T-helper 2 cell treated with Interferon-gamma antibody and Interleukin-4, amounts not matched to agents 5 μg/mL and 100 μg/mL, for 36 hours (primary cell): ENCODE measurements at regions not wholly inside any gene's neighbourhood (a gene's known extent, or its start where the extent isn't known, plus 50 kb on each side); places are given as distances from the start of the nearest gene placed in this dataset.

ENCODE experiments used
- DNase-seq: peaks from one replicate; pipeline ENCODE4 v3.0.0; 2021; ENCODE audit warnings: low spot score
- H3K27ac Mint-ChIP-seq: one replicate; pipeline ENCODE4 v1.8.0; 2021; ENCODE audit warnings: mild to moderate bottlenecking, mixed read lengths
- H3K27me3 Mint-ChIP-seq: one replicate; pipeline ENCODE4 v1.8.0; 2021; ENCODE audit warnings: low read depth, mixed read lengths
- H3K36me3 Mint-ChIP-seq: one replicate; pipeline ENCODE4 v1.8.0; 2021; ENCODE audit warnings: low read depth, mixed read lengths
- H3K4me1 Mint-ChIP-seq: one replicate; pipeline ENCODE4 v1.8.0; 2021; ENCODE audit warnings: low read depth, mixed read lengths
- H3K4me3 Mint-ChIP-seq: one replicate; pipeline ENCODE4 v1.8.0; 2022; ENCODE audit warnings: mild to moderate bottlenecking, moderate library complexity, mixed read lengths
- H3K9me3 Mint-ChIP-seq: one replicate; pipeline ENCODE4 v1.8.0; 2021; ENCODE audit warnings: mixed read lengths

GRCh38 chr14:58697930-58698642 is 60.3 kb downstream of the DACT1 start:
- Mint-ChIP-seq H3K36me3 (no peaks in the 10 kb centered on the region), H3K4me3 (no peak overlapping the region), H3K27me3 (no peaks in the 10 kb centered on the region), H3K4me1 (no peaks in the 10 kb centered on the region), H3K9me3 (no peaks in the 10 kb centered on the region), H3K27ac (no peak overlapping the region)
- DNase-seq: no peak

GRCh38 chr14:58699681-58700205 is 62.0 kb downstream of the DACT1 start:
- Mint-ChIP-seq H3K36me3 (no peaks in the 10 kb centered on the region), H3K9me3 (no peaks in the 10 kb centered on the region), H3K27ac (no peak overlapping the region), H3K4me3 (no peak overlapping the region), H3K27me3 (no peaks in the 10 kb centered on the region), H3K4me1 (no peaks in the 10 kb centered on the region)
- no peak for DNase-seq

GRCh38 chr14:58701156-58701555 is 63.4 kb downstream of the DACT1 start:
- no peak overlapping the region for H3K4me3 Mint-ChIP-seq
- no peaks in the 10 kb centered on the region for H3K27me3 Mint-ChIP-seq
- DNase-seq: no peak
- no peaks in the 10 kb centered on the region for H3K36me3 Mint-ChIP-seq
- no peaks in the 10 kb centered on the region for H3K9me3 Mint-ChIP-seq
- H3K27ac Mint-ChIP-seq: no peak overlapping the region
- H3K4me1 Mint-ChIP-seq: no peaks in the 10 kb centered on the region

GRCh38 chr14:58701604-58702003 is 63.8 kb downstream of the DACT1 start:
- no peak for DNase-seq
- Mint-ChIP-seq H3K9me3 (no peaks in the 10 kb centered on the region), H3K4me1 (no peaks in the 10 kb centered on the region), H3K36me3 (no peaks in the 10 kb centered on the region), H3K27me3 (no peaks in the 10 kb centered on the region), H3K27ac (no peak overlapping the region), H3K4me3 (no peak overlapping the region)

- Mint-ChIP-seq H3K27ac (no peak overlapping the region), H3K4me1 (no peaks in the 10 kb centered on the region), H3K4me3 (no peak overlapping the region), H3K27me3 (no peaks in the 10 kb centered on the region), H3K36me3 (no peaks in the 10 kb centered on the region), H3K9me3 (no peaks in the 10 kb centered on the region)
- DNase-seq: no peak
Observed at GRCh38 chr14:58702441-58703160, 64.8 kb downstream of the DACT1 start.

- Mint-ChIP-seq H3K27ac (no peak overlapping the region), H3K9me3 (no peaks in the 10 kb centered on the region)
- no peak for DNase-seq
Observed at GRCh38 chr14:58703161-58703506, 65.4 kb downstream of the DACT1 start.

GRCh38 chr14:58705066-58705465 is 67.3 kb downstream of the DACT1 start:
- DNase-seq: no peak
- Mint-ChIP-seq H3K27me3 (no peaks in the 10 kb centered on the region), H3K27ac (no peak overlapping the region), H3K4me1 (no peaks in the 10 kb centered on the region), H3K4me3 (no peak overlapping the region), H3K9me3 (no peaks in the 10 kb centered on the region), H3K36me3 (no peaks in the 10 kb centered on the region)

More at GRCh38 chr14:58703161-58703506, 65.4 kb downstream of the DACT1 start:
- H3K4me3 Mint-ChIP-seq: no peak overlapping the region
- no peaks in the 10 kb centered on the region for H3K36me3 Mint-ChIP-seq
- H3K27me3 Mint-ChIP-seq: no peaks in the 10 kb centered on the region
- H3K4me1 Mint-ChIP-seq: no peaks in the 10 kb centered on the region

- no peaks in the 10 kb centered on the region for H3K36me3 Mint-ChIP-seq
- no peak overlapping the region for H3K4me3 Mint-ChIP-seq
- H3K9me3 Mint-ChIP-seq: no peaks in the 10 kb centered on the region
- no peaks in the 10 kb centered on the region for H3K4me1 Mint-ChIP-seq
- H3K27me3 Mint-ChIP-seq: no peaks in the 10 kb centered on the region
- no peak overlapping the region for H3K27ac Mint-ChIP-seq
- DNase-seq: no peak
Observed at GRCh38 chr14:58707949-58708348, 70.2 kb downstream of the DACT1 start.

- Mint-ChIP-seq H3K9me3 (no peaks in the 10 kb centered on the region), H3K27ac (no peak overlapping the region), H3K27me3 (no peaks in the 10 kb centered on the region), H3K36me3 (no peaks in the 10 kb centered on the region), H3K4me3 (no peak overlapping the region), H3K4me1 (no peaks in the 10 kb centered on the region)
- no peak for DNase-seq
Observed at GRCh38 chr14:58709949-58710348, 72.2 kb downstream of the DACT1 start.

GRCh38 chr14:58711382-58711781 is 73.6 kb downstream of the DACT1 start:
- Mint-ChIP-seq H3K4me1 (peaks cover 3% of the 10 kb centered on the region), H3K4me3 (no peak overlapping the region), H3K27me3 (no peaks in the 10 kb centered on the region), H3K36me3 (no peaks in the 10 kb centered on the region), H3K27ac (no peak overlapping the region), H3K9me3 (no peaks in the 10 kb centered on the region)
- no peak for DNase-seq

GRCh38 chr14:58712357-58712756 is 74.6 kb downstream of the DACT1 start:
- no peaks in the 10 kb centered on the region for H3K36me3 Mint-ChIP-seq
- H3K27me3 Mint-ChIP-seq: no peaks in the 10 kb centered on the region
- H3K4me3 Mint-ChIP-seq: no peak overlapping the region
- H3K27ac Mint-ChIP-seq: no peak overlapping the region
- peaks cover 5% of the 10 kb centered on the region for H3K4me1 Mint-ChIP-seq
- H3K9me3 Mint-ChIP-seq: no peaks in the 10 kb centered on the region
- no peak for DNase-seq

- Mint-ChIP-seq H3K27ac (no peak overlapping the region), H3K9me3 (no peaks in the 10 kb centered on the region), H3K36me3 (no peaks in the 10 kb centered on the region), H3K27me3 (no peaks in the 10 kb centered on the region), H3K4me1 (peaks cover 5% of the 10 kb centered on the region), H3K4me3 (no peak overlapping the region)
- no peak for DNase-seq
Observed at GRCh38 chr14:58713677-58714076, 75.9 kb downstream of the DACT1 start.

- Mint-ChIP-seq H3K27me3 (no peaks in the 10 kb centered on the region), H3K9me3 (no peaks in the 10 kb centered on the region), H3K27ac (no peak overlapping the region), H3K4me3 (no peak overlapping the region), H3K36me3 (no peaks in the 10 kb centered on the region), H3K4me1 (peaks cover 5% of the 10 kb centered on the region)
- no peak for DNase-seq
Observed at GRCh38 chr14:58716706-58717105, 78.9 kb downstream of the DACT1 start.

GRCh38 chr14:58717211-58717610 is 79.4 kb downstream of the DACT1 start:
- Mint-ChIP-seq H3K4me1 (peaks cover 5% of the 10 kb centered on the region), H3K27ac (no peak overlapping the region), H3K9me3 (no peaks in the 10 kb centered on the region), H3K4me3 (no peak overlapping the region), H3K36me3 (no peaks in the 10 kb centered on the region), H3K27me3 (no peaks in the 10 kb centered on the region)
- DNase-seq: no peak
